SK-N-SH (cell line): ENCODE measurements at regions not wholly inside any gene's neighbourhood (a gene's known extent, or its start where the extent isn't known, plus 50 kb on each side); places are given as distances from the start of the nearest gene placed in this dataset.

ENCODE experiments used
- CTCF ChIA-PET: fragments of 300-600, 350-600 bp; formaldehyde crosslinking; extraction: SDS; loops from one replicate; lab custom pipeline; 2021; lab: Yijun Ruan, JAX
- POLR2A ChIA-PET: fragments of 350-600 bp; sonication (Branson Sonifier 250); formaldehyde crosslinking; extraction: SDS; loops from one replicate; lab custom pipeline; 2020; ENCODE audit warnings: antibody characterized with exemption, inconsistent platforms; lab: Yijun Ruan, JAX
- DNase-seq: peaks from one replicate; pipeline ENCODE4 v3.0.0; 2012
- H2AFZ ChIP-seq: fragments of 200-600 bp; sonication (generic); 2 replicates; pipeline ENCODE4 v1.8.1; 2016; ENCODE audit warnings: antibody characterized with exemption, mild to moderate bottlenecking, low read depth
- H3F3A ChIP-seq: fragments of 200-600 bp; sonication (generic); replicated peaks from 2 replicates; pipeline ENCODE3; 2016; ENCODE audit warnings: antibody characterized with exemption, mild to moderate bottlenecking; ENCODE audit not compliant: insufficient read depth
- H3K27ac ChIP-seq, 2 experiments: fragments of 200-500 bp in 1 of 2; fragments of 200-600 bp in 1 of 2; sonication (Bioruptor generic) in 1 of 2; sonication (generic), shearing (Covaris generic) in 1 of 2; 2 replicates each; pipeline versions ENCODE4 v1.5.1 to v1.6.1; 2014 to 2016; ENCODE audit warnings: low read depth in 2 of 2, inconsistent platforms in 1 of 2, low read length in 1 of 2, mild to moderate bottlenecking in 1 of 2, mixed read lengths in 1 of 2
- H3K27me3 ChIP-seq: fragments of 200-600 bp; sonication (generic), shearing (Covaris generic); 2 replicates; pipeline ENCODE4 v1.6.1; 2016; ENCODE audit warnings: mixed run types; ENCODE audit not compliant: insufficient read depth
- H3K36me3 ChIP-seq, 2 experiments: fragments of 200-500 bp in 1 of 2; fragments of 200-600 bp in 1 of 2; sonication (Bioruptor generic) in 1 of 2; sonication (generic) in 1 of 2; replicated peaks in 1 of 2; 2 replicates each; pipeline versions ENCODE3 to v1.5.1; 2014 to 2016; ENCODE audit warnings: low read length in 1 of 2, mild to moderate bottlenecking in 1 of 2; ENCODE audit not compliant: insufficient read depth in 2 of 2, control insufficient read depth in 1 of 2
- H3K4me1 ChIP-seq, 2 experiments: fragments of 200-500 bp in 1 of 2; fragments of 200-600 bp in 1 of 2; sonication (Bioruptor generic) in 1 of 2; sonication (generic), shearing (Covaris generic) in 1 of 2; 2 replicates each; pipeline versions ENCODE4 v1.5.1 to v1.6.1; 2014 to 2016; ENCODE audit warnings: low read depth in 1 of 2, low read length in 1 of 2, mixed run types in 1 of 2; ENCODE audit not compliant: insufficient read depth in 2 of 2, control insufficient read depth in 1 of 2
- H3K4me2 ChIP-seq: fragments of 200-600 bp; sonication (generic), shearing (Covaris generic); 2 replicates; pipeline ENCODE4 v1.6.1; 2017; ENCODE audit warnings: mixed run types
- H3K4me3 ChIP-seq, 2 experiments: fragments of 200-500 bp in 1 of 2; fragments of 200-600 bp in 1 of 2; sonication (Bioruptor generic) in 1 of 2; sonication (generic), shearing (Covaris generic) in 1 of 2; 2 replicates each; pipeline versions ENCODE4 v1.5.1 to v1.8.1; 2014 to 2016; ENCODE audit warnings: low read depth in 2 of 2, inconsistent platforms in 1 of 2, low read length in 1 of 2, mild to moderate bottlenecking in 1 of 2, mixed read lengths in 1 of 2, moderate library complexity in 1 of 2
- H3K79me2 ChIP-seq: fragments of 200-600 bp; sonication (generic); 2 replicates; pipeline ENCODE4 v1.8.1; 2017; ENCODE audit warnings: mild to moderate bottlenecking; ENCODE audit not compliant: insufficient read depth
- H3K9ac ChIP-seq: fragments of 200-600 bp; sonication (generic); 2 replicates; pipeline ENCODE4 v1.6.1; 2017; ENCODE audit warnings: mixed run types
- H3K9me2 ChIP-seq: fragments of 200-600 bp; sonication (generic); 2 replicates; pipeline ENCODE4 v1.6.1; 2017; ENCODE audit warnings: mixed run types
- H3K9me3 ChIP-seq: fragments of 200-600 bp; sonication (generic); 2 replicates; pipeline ENCODE4 v1.6.1; 2017; ENCODE audit warnings: mixed run types, mild to moderate bottlenecking, moderate library complexity
- H4K20me1 ChIP-seq: fragments of 200-600 bp; sonication (generic); 2 replicates; pipeline ENCODE4 v1.6.1; 2017; ENCODE audit warnings: mild to moderate bottlenecking, mixed run types; ENCODE audit not compliant: insufficient read depth
- CHD2 ChIP-seq: fragments of 150-350 bp; IDR thresholded peaks from 2 replicates; pipeline ENCODE4 v1.6.1; 2018; ENCODE audit warnings: low read length; ENCODE audit not compliant: partially characterized antibody
- EP300 ChIP-seq, 2 experiments: IDR thresholded peaks; 2 replicates each; pipeline versions ENCODE4 v1.4.0 to v1.6.1; 2012; ENCODE audit warnings: borderline replicate concordance in 1 of 2, low read depth in 1 of 2, low read length in 1 of 2
- FOSL2 ChIP-seq: IDR thresholded peaks from 2 replicates; pipeline ENCODE4 v1.4.0; 2012; ENCODE audit warnings: low read depth, mild to moderate bottlenecking, moderate library complexity, borderline replicate concordance
- GABPA ChIP-seq: IDR thresholded peaks from 2 replicates; pipeline ENCODE4 v1.4.0; 2012; ENCODE audit warnings: low read depth, mild to moderate bottlenecking
- GATA2 ChIP-seq: sonication (generic); formaldehyde crosslinking; IDR thresholded peaks from 2 replicates; pipeline ENCODE4 v1.5.0; 2020; ENCODE audit warnings: mild to moderate bottlenecking, missing genetic modification reagents
- MAX ChIP-seq: IDR thresholded peaks from 2 replicates; pipeline ENCODE4 v1.4.0; 2012; ENCODE audit warnings: low read depth
- NFIC ChIP-seq: IDR thresholded peaks from 2 replicates; pipeline ENCODE4 v1.4.0; 2012; ENCODE audit warnings: borderline replicate concordance
- POLR2AphosphoS5 ChIP-seq: IDR thresholded peaks from 2 replicates; pipeline ENCODE4 v1.6.1; 2012; ENCODE audit warnings: low read depth, low read length
- RCOR1 ChIP-seq: fragments of 150-350 bp; IDR thresholded peaks from 2 replicates; pipeline ENCODE4 v1.6.1; 2017; ENCODE audit warnings: antibody characterized with exemption, low read length
- SIN3A ChIP-seq: IDR thresholded peaks from 2 replicates; pipeline ENCODE4 v1.6.1; 2012; ENCODE audit warnings: low read depth, mild to moderate bottlenecking, low read length, moderate library complexity, borderline replicate concordance
- SMC3 ChIP-seq: IDR thresholded peaks from 2 replicates; pipeline ENCODE4 v1.6.1; 2012; ENCODE audit warnings: low read depth, low read length, improper control_type of control experiment
- TCF12 ChIP-seq: IDR thresholded peaks from 2 replicates; pipeline ENCODE4 v1.4.0; 2012
- TEAD4 ChIP-seq: IDR thresholded peaks from 2 replicates; pipeline ENCODE4 v1.4.0; 2012; ENCODE audit warnings: mild to moderate bottlenecking, borderline replicate concordance; ENCODE audit not compliant: insufficient read depth
- USF1 ChIP-seq: IDR thresholded peaks from 2 replicates; pipeline ENCODE4 v1.4.0; 2012; ENCODE audit warnings: low read depth, borderline replicate concordance
- ZBTB33 ChIP-seq: IDR thresholded peaks from 2 replicates; pipeline ENCODE4 v1.4.0; 2012; ENCODE audit warnings: low read depth, borderline replicate concordance
- WGBS: methylation state at CpG from one replicate; pipeline ENCODE4 v1.1.6; 2017; ENCODE audit warnings: low lambda C conversion rate; 5-methylcytosine and 5-hydroxymethylcytosine counted together
- TF ChIP-seq, protein P1 (sequence below): IDR thresholded peaks from 2 replicates; pipeline ENCODE4; 2012
- TF ChIP-seq, protein P2 (sequence below): IDR thresholded peaks from 2 replicates; pipeline ENCODE4 v1.6.1; 2012; ENCODE audit warnings: mild to moderate bottlenecking, low read depth, low read length, moderate library complexity
- TF ChIP-seq, protein P3 (sequence below): fragments of 150-350 bp; IDR thresholded peaks from 2 replicates; pipeline ENCODE4 v1.6.1; 2017; ENCODE audit warnings: antibody characterized with exemption, low read length, low read depth, borderline replicate concordance

- no peak overlapping the region for H2AFZ ChIP-seq
- no peaks in the 10 kb centered on the region for H3K27me3 ChIP-seq
- H3K4me1 ChIP-seq, result no peaks in the 10 kb centered on the region; a peak in 1 of 4 replicates
- H3K36me3 ChIP-seq, result no peaks in the 10 kb centered on the region
- H4K20me1 ChIP-seq, result no peaks in the 10 kb centered on the region
- DNase-seq, result no peak
- no peak overlapping the region for H3K4me3 ChIP-seq
- H3K4me2 ChIP-seq, result no peak overlapping the region
- no peaks in the 10 kb centered on the region for H3K9me2 ChIP-seq
- no peak overlapping the region for H3K27ac ChIP-seq
- no peak for TF ChIP-seq POLR2AphosphoS5
- no peak for TF ChIP-seq SIN3A
- no peak for TF ChIP-seq NFIC
- TF ChIP-seq USF1, result no peak
- TF ChIP-seq TCF12, result no peak
- TF ChIP-seq GATA2 (CRISPR knock-in tag), result no peak
- no peak for TF ChIP-seq GABPA
- TF ChIP-seq, protein P1, sequence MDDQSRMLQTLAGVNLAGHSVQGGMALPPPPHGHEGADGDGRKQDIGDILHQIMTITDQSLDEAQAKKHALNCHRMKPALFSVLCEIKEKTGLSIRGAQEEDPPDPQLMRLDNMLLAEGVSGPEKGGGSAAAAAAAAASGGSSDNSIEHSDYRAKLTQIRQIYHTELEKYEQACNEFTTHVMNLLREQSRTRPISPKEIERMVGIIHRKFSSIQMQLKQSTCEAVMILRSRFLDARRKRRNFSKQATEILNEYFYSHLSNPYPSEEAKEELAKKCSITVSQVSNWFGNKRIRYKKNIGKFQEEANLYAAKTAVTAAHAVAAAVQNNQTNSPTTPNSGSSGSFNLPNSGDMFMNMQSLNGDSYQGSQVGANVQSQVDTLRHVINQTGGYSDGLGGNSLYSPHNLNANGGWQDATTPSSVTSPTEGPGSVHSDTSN, result no peak
- TF ChIP-seq CHD2, result no peak
- TF ChIP-seq EP300 (IDR thresholded peaks at IDR 0.05; ENCODE audit: borderline replicate concordance in 1 of 2, low read depth in 1 of 2, low read length in 1 of 2), result no peak
- TF ChIP-seq RCOR1, result no peak
- TF ChIP-seq, protein P2, sequence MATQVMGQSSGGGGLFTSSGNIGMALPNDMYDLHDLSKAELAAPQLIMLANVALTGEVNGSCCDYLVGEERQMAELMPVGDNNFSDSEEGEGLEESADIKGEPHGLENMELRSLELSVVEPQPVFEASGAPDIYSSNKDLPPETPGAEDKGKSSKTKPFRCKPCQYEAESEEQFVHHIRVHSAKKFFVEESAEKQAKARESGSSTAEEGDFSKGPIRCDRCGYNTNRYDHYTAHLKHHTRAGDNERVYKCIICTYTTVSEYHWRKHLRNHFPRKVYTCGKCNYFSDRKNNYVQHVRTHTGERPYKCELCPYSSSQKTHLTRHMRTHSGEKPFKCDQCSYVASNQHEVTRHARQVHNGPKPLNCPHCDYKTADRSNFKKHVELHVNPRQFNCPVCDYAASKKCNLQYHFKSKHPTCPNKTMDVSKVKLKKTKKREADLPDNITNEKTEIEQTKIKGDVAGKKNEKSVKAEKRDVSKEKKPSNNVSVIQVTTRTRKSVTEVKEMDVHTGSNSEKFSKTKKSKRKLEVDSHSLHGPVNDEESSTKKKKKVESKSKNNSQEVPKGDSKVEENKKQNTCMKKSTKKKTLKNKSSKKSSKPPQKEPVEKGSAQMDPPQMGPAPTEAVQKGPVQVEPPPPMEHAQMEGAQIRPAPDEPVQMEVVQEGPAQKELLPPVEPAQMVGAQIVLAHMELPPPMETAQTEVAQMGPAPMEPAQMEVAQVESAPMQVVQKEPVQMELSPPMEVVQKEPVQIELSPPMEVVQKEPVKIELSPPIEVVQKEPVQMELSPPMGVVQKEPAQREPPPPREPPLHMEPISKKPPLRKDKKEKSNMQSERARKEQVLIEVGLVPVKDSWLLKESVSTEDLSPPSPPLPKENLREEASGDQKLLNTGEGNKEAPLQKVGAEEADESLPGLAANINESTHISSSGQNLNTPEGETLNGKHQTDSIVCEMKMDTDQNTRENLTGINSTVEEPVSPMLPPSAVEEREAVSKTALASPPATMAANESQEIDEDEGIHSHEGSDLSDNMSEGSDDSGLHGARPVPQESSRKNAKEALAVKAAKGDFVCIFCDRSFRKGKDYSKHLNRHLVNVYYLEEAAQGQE, result no peak
- no peak for TF ChIP-seq SMC3
- TF ChIP-seq, protein P3, sequence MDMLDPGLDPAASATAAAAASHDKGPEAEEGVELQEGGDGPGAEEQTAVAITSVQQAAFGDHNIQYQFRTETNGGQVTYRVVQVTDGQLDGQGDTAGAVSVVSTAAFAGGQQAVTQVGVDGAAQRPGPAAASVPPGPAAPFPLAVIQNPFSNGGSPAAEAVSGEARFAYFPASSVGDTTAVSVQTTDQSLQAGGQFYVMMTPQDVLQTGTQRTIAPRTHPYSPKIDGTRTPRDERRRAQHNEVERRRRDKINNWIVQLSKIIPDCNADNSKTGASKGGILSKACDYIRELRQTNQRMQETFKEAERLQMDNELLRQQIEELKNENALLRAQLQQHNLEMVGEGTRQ, result no peak
- no peak for TF ChIP-seq ZBTB33
- no peak for TF ChIP-seq TEAD4
- TF ChIP-seq FOSL2, result no peak
- no peak for TF ChIP-seq MAX
- WGBS, result 7% methylated on average over 2 of the region's 2 CpGs
- ChIA-PET POLR2A (no interaction called here), CTCF (no interaction called here)
- no peaks in the 10 kb centered on the region for H3K79me2 ChIP-seq
- H3K9ac ChIP-seq, result no peak overlapping the region
- H3F3A ChIP-seq, result no peaks in the 10 kb centered on the region
- H3K9me3 ChIP-seq, result no peaks in the 10 kb centered on the region
Observed at GRCh38 chr14:44620121-44621019, 113.3 kb upstream of the FSCB start.
